Psoas muscle (tissue), 7 donors: ENCODE measurements at regions not wholly inside any gene's neighbourhood (a gene's known extent, or its start where the extent isn't known, plus 50 kb on each side); places are given as distances from the start of the nearest gene placed in this dataset.

Experiments
- ATAC-seq, 4 donors: fragments of 200-7000 bp; cut with Tn5 transposase; one replicate each; pipeline ENCODE4 v1.9.1; 2020; ENCODE audit warnings: moderate library complexity in 3 of 4, mild to moderate bottlenecking in 2 of 4
- DNase-seq, 2 donors: peaks; one replicate each; pipeline ENCODE4 v3.0.0-alpha.2; 2020
- H3K27ac ChIP-seq: fragments of 200-600 bp; one replicate; pipeline ENCODE4 v1.8.0; 2022
- H3K27me3 ChIP-seq, 3 donors: fragments of 200-600 bp in 1 of 3; one replicate each; pipeline versions ENCODE4 v1.6.1 to v1.8.0; 2013 to 2022; ENCODE audit warnings: low read length in 2 of 3, mild to moderate bottlenecking in 2 of 3, moderate library complexity in 1 of 3; ENCODE audit not compliant: insufficient read depth in 3 of 3
- H3K36me3 ChIP-seq, 2 donors: fragments of 200-600 bp in 1 of 2; one replicate each; pipeline versions ENCODE4 v1.6.1 to v1.8.0; 2013 to 2022; ENCODE audit warnings: low read depth in 1 of 2, mild to moderate bottlenecking in 1 of 2, moderate library complexity in 1 of 2; ENCODE audit not compliant: insufficient read depth in 1 of 2
- H3K4me1 ChIP-seq: fragments of 200-600 bp; one replicate; pipeline ENCODE4 v1.8.0; 2022
- H3K4me3 ChIP-seq: fragments of 200-600 bp; one replicate; pipeline ENCODE4 v1.8.0; 2022; ENCODE audit warnings: mild to moderate bottlenecking
- H3K9me3 ChIP-seq: fragments of 200-600 bp; one replicate; pipeline ENCODE4 v1.8.0; 2022
- WGBS, 3 donors: extraction: QIAGEN DNeasy Blood & Tissue Kit; methylation state at CpG; one replicate each; pipeline versions ENCODE4 v1.1.6 to v1.1.7; 2013; 5-methylcytosine and 5-hydroxymethylcytosine counted together
- intact Hi-C, 2 donors: fragments of 100-400 bp; cut with DNase I; formaldehyde crosslinking; loops; one replicate each; pipeline versions ENCODE4 v1.11.0 to v1.14.2; 2022
- TF ChIP-seq, protein P1 (sequence below): fragments of 200-600 bp; IDR thresholded peaks from one replicate; pipeline ENCODE4 v1.8.0; 2022; ENCODE audit warnings: antibody characterized with exemption
- donor health status: healthy with polysubstance abuse.
- donor health status: DM: no; HTN: no; CAD: no; lungs with moderate emphysema.
- donor health status: Bipolar disorder and iron deficiency.
- donor health status: healthy.
- donor health status: DM: yes; HTN: yes; CAD: no.
- donor health status: DM: no; HTN: no; CAD: no.
- donor health status: DM: yes; HTN: yes; CAD: no.

DNA sequence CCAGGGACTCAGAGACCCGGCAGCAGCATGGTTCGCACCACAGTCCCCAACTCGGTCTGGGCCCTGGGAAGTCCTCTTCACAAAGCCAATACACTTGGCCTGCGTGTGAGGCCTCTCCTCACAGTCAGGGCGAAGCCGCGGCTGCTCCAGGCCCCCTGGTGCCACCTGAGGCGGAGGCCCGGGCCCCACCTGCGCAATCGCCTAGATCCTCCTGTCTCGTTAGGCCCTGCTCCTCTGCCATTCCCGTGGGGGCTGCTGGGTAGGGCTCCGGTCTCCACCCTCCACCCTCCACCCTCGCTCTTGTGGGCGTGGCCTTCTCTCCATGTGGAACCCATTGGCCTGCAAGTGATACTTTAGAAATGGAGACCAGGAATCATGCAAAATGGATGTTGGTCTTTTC, 553.3 kb downstream of the INHBA start:
- Histone ChIP-seq H3K4me3 (no peak overlapping the region), H3K4me1 (no peaks in the 10 kb centered on the region), H3K36me3 (no peaks in the 10 kb centered on the region), H3K27me3 (no peaks in the 10 kb centered on the region), H3K9me3 (no peaks in the 10 kb centered on the region), H3K27ac (no peak overlapping the region)
- intact Hi-C loops = no loop called here
- DNase-seq (no peak), ATAC-seq (no peak)
- WGBS, 3 donors = 88 to 94% (median 92%) methylated on average over 16 of the region's 16 CpGs
- TF ChIP-seq, protein P1, sequence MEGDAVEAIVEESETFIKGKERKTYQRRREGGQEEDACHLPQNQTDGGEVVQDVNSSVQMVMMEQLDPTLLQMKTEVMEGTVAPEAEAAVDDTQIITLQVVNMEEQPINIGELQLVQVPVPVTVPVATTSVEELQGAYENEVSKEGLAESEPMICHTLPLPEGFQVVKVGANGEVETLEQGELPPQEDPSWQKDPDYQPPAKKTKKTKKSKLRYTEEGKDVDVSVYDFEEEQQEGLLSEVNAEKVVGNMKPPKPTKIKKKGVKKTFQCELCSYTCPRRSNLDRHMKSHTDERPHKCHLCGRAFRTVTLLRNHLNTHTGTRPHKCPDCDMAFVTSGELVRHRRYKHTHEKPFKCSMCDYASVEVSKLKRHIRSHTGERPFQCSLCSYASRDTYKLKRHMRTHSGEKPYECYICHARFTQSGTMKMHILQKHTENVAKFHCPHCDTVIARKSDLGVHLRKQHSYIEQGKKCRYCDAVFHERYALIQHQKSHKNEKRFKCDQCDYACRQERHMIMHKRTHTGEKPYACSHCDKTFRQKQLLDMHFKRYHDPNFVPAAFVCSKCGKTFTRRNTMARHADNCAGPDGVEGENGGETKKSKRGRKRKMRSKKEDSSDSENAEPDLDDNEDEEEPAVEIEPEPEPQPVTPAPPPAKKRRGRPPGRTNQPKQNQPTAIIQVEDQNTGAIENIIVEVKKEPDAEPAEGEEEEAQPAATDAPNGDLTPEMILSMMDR = no peak

DNA sequence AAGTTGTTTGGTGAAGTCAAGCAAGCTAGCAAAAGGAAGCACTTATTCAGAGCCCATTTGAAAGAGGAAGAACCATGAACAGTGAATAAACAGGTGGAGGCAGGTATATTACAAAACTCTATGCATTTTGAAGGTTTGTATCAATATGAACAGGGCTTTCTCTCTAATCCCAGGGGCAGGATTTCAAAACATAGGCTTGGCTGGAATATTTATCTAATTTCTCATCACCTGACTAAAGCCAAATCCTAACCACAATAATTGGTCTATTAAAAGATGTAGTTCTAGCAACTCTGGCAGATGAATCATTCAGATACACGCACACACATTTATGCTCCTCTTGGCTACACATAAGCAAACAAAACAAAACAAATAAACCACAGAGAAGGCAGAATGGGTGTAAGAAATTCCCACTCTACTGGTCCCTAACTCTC, 554.4 kb downstream of the INHBA start:
- no peak for ATAC-seq
- Histone ChIP-seq H3K9me3 (no peaks in the 10 kb centered on the region), H3K4me1 (no peaks in the 10 kb centered on the region), H3K4me3 (no peak overlapping the region), H3K36me3 (no peaks in the 10 kb centered on the region), H3K27ac (no peak overlapping the region), H3K27me3 (no peaks in the 10 kb centered on the region)
- TF ChIP-seq, protein P1 = no peak
- 65 to 73% (median 69%) methylated on average over 1 of the region's 1 CpG for WGBS, 3 donors
- DNase-seq = no peak
- intact Hi-C loops = no loop called here

DNA sequence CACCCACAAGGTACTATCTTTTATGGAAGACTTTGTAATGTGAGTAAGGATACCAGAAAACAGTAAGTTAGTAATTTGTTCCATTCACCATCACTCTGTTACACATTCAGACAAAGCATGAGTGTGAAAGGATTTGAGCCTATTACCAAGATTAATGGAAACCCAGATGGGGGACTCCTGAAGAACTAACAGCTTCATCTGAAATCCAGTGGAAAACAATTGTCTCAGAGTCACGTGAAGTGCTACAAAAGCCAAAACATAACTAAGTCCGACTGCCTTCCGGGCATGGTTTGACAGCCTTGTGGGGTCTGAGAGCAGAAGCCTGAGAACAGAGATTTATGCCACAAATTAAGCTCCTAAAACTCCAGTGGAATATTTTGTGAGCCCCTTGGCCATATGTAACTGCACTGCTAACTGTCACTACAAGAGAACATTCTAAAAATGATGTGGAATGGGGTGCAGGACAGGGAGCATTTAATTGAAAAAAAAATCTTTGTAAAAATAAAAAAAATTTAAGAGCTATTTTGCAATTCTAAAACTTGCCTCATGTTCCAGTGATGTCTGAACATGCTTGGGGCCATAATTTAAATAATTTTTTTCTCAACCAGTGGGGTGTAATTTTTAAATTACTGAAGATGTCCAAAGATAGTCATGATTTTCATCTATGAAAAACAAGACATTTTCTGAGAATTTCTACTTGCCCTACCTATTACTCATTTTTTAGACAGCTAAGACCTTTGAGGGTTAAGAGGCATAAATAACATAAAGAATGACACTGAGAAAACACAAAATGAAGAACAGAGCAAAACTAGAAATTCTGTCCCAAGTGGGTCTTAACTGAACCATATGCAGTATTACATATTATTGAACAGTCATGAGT, 555.0 kb downstream of the INHBA start:
- no peaks in the 10 kb centered on the region for H3K4me1 ChIP-seq
- no peak overlapping the region for H3K27ac ChIP-seq
- no peak overlapping the region for H3K4me3 ChIP-seq
- DNase-seq = no peak
- ATAC-seq = no peak
- H3K9me3 ChIP-seq = no peaks in the 10 kb centered on the region
- TF ChIP-seq, protein P1 = no peak
- H3K36me3 ChIP-seq = no peaks in the 10 kb centered on the region
- intact Hi-C loops = no loop called here
- no peaks in the 10 kb centered on the region for H3K27me3 ChIP-seq
- 19 to 39% (median 34%) methylated on average over 3 of the region's 3 CpGs for WGBS, 3 donors

DNA sequence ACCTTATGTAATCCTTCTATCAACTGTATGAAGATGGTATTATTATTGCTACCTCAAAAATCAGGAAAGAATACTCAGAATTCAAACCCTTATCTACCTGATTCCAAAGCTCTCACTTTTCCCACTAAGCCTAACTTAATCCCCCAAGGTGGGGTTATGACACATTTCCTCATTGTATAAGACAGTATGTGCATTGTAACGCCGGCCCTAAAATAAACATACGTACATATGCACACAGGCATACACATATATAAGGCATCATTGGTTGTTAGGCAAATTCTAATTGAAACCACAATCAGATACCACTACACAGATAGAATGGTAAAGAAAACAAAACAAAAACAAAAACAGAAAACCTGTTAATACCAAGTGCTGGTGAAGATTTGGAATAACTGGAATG, 556.5 kb downstream of the INHBA start:
- no peak overlapping the region for H3K4me3 ChIP-seq
- TF ChIP-seq, protein P1 = no peak
- 93 to 96% (median 94%) methylated on average over 3 of the region's 3 CpGs for WGBS, 3 donors

More for the DNA sequence above, 556.5 kb downstream of the INHBA start:
- no peak for ATAC-seq
- DNase-seq = no peak
- Histone ChIP-seq H3K4me1 (no peaks in the 10 kb centered on the region), H3K9me3 (no peaks in the 10 kb centered on the region), H3K36me3 (no peaks in the 10 kb centered on the region), H3K27me3 (no peaks in the 10 kb centered on the region), H3K27ac (no peak overlapping the region)
- intact Hi-C loops = no loop called here
